GM23248 (cell line): ENCODE measurements at regions not wholly inside any gene's neighbourhood (a gene's known extent, or its start where the extent isn't known, plus 50 kb on each side); places are given as distances from the start of the nearest gene placed in this dataset.

Experiments used
- EZH2 ChIP-seq: fragments of 200-600 bp; sonication (generic); IDR thresholded peaks from 2 replicates; pipeline ENCODE4 v1.6.1; 2018; ENCODE audit warnings: antibody characterized with exemption, mild to moderate bottlenecking; ENCODE audit not compliant: insufficient read depth, poor library complexity, severe bottlenecking
- EZH2phosphoT487 ChIP-seq: fragments of 200-600 bp; sonication (generic); IDR thresholded peaks from 2 replicates; pipeline ENCODE4 v1.6.1; 2018; ENCODE audit warnings: antibody characterized with exemption, moderate library complexity, mild to moderate bottlenecking, low read depth; ENCODE audit not compliant: insufficient read depth

DNA sequence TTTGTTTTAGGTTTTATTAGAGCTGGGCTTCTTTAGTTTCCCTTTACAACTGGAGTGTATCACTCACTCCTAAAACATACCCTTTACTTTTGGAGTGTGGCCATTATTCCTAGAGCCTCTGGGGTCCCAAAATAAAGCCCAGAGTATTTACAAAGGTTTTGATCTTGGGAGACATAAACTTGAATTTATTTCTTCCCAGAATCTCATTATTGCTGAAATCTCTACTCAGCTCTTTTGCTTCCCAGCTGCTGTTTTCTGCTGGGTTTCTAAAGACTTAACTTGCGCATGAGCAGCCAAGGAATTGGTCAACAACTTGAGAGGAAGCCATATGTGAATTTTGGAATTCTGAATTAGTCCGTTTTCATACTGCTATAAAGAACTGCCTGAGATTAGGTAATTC lies 94.5 kb upstream of the NRSN1 start:
- TF ChIP-seq EZH2 (no peak), EZH2phosphoT487 (no peak)
